OCI-LY7 (cell line): ENCODE measurements at regions not wholly inside any gene's neighbourhood (a gene's known extent, or its start where the extent isn't known, plus 50 kb on each side); places are given as distances from the start of the nearest gene placed in this dataset.
A peak's percentile ranks its signal among the peaks of the same experiment; 100 is the strongest.
"Not testable (repeated sequence)": the region's sequence is repeated elsewhere in the genome, so short reads cannot be mapped to it uniquely, and the experiment has no call there.

ENCODE experiments used
- BruUV-seq: library from RNA; stranded (reverse); fragments of 400-500 nt; replicated peaks from 2 replicates; lab custom pipeline; 2021; lab: Mats Ljungman, UMichigan
- CTCF ChIA-PET: fragments of 300-600 bp; sonication (Branson Sonifier 250); formaldehyde crosslinking; loops from one replicate; lab custom pipeline; 2022; ENCODE audit warnings: antibody characterized with exemption; ENCODE audit not compliant: unreplicated experiment; lab: Charles Lee
- POLR2A ChIA-PET: fragments of 300-600 bp; sonication (Branson Sonifier 250); formaldehyde crosslinking; loops from one replicate; lab custom pipeline; 2022; ENCODE audit warnings: antibody characterized with exemption; lab: Charles Lee
- DNase-seq: peaks from one replicate; pipeline ENCODE4 v3.0.0-alpha.2; 2015; ENCODE audit warnings: low spot score
- H2AFZ ChIP-seq: fragments of 200-600 bp; sonication (generic), shearing (Covaris generic); 2 replicates; pipeline ENCODE4 v1.6.1; 2014; ENCODE audit warnings: mild to moderate bottlenecking, antibody characterized with exemption, low read length, moderate library complexity
- H3K27ac ChIP-seq: fragments of 200-600 bp; sonication (generic); 2 replicates; pipeline ENCODE4 v1.5.1; 2014; ENCODE audit warnings: mixed run types, low read depth, mild to moderate bottlenecking, moderate library complexity, low read length, inconsistent platforms; ENCODE audit not compliant: poor library complexity, severe bottlenecking
- H3K36me3 ChIP-seq: fragments of 200-600 bp; sonication (generic); 2 replicates; pipeline ENCODE4 v1.6.1; 2014; ENCODE audit warnings: mild to moderate bottlenecking, antibody characterized with exemption, low read length, moderate library complexity, mixed read lengths; ENCODE audit not compliant: insufficient read depth
- H3K4me1 ChIP-seq: fragments of 200-600 bp; sonication (generic); 2 replicates; pipeline ENCODE4 v1.5.1; 2014; ENCODE audit warnings: mild to moderate bottlenecking, low read length; ENCODE audit not compliant: insufficient read depth, poor library complexity, severe bottlenecking
- H3K4me2 ChIP-seq: fragments of 200-600 bp; sonication (generic); 2 replicates; pipeline ENCODE4 v1.6.1; 2014; ENCODE audit warnings: mild to moderate bottlenecking, low read length
- H3K4me3 ChIP-seq: fragments of 200-600 bp; sonication (generic); 2 replicates; pipeline ENCODE4 v1.5.1; 2014; ENCODE audit warnings: mild to moderate bottlenecking, low read depth, low read length; ENCODE audit not compliant: poor library complexity, severe bottlenecking
- H3K79me2 ChIP-seq: fragments of 200-600 bp; sonication (generic); 2 replicates; pipeline ENCODE4 v1.6.1; 2016; ENCODE audit warnings: low read depth, mild to moderate bottlenecking, low read length, moderate library complexity, mixed read lengths; ENCODE audit not compliant: insufficient read depth
- H3K9me2 ChIP-seq: fragments of 200-600 bp; sonication (generic); 2 replicates; pipeline ENCODE4 v1.6.1; 2016; ENCODE audit warnings: mild to moderate bottlenecking, low read length, mixed read lengths; ENCODE audit not compliant: insufficient read depth
- H3K9me3 ChIP-seq: fragments of 200-600 bp; sonication (generic); 2 replicates; pipeline ENCODE4 v1.6.1; 2014; ENCODE audit warnings: mild to moderate bottlenecking, mixed run types, low read length, mixed read lengths
- H4K20me1 ChIP-seq: fragments of 200-600 bp; sonication (generic); 2 replicates; pipeline ENCODE4 v1.6.1; 2014; ENCODE audit warnings: mild to moderate bottlenecking, antibody characterized with exemption, low read length, moderate library complexity, mixed read lengths; ENCODE audit not compliant: insufficient read depth
- CTCF ChIP-seq: fragments of 200-600 bp; sonication (generic); conservative IDR thresholded peaks from 2 replicates; pipeline ENCODE4 v1.5.1; 2014; ENCODE audit warnings: mild to moderate bottlenecking, antibody characterized with exemption, low read length, moderate library complexity, mixed read lengths
- EZH2phosphoT487 ChIP-seq: fragments of 200-600 bp; sonication (generic); IDR thresholded peaks from 2 replicates; pipeline ENCODE4 v1.6.1; 2018; ENCODE audit warnings: low read depth, borderline replicate concordance, mild to moderate bottlenecking, mixed run types, antibody characterized with exemption, low read length, moderate library complexity, mixed read lengths
- intact Hi-C: fragments of 100-400 bp; cut with micrococcal nuclease; formaldehyde crosslinking; loops from one replicate; pipeline ENCODE4 v1.10.0; 2022; ENCODE audit not compliant: unreplicated experiment

- H3K4me1 ChIP-seq = no peaks in the 10 kb centered on the region
- no peak for TF ChIP-seq EZH2phosphoT487
- TF ChIP-seq CTCF = no peak
Observed at GRCh38 chrY:10627116-10627515, 1099.4 kb downstream of the TSPY10 start.

GRCh38 chrY:10648813-10649212 lies 1121.1 kb downstream of the TSPY10 start:
- H3K9me2 ChIP-seq, POLR2A ChIA-PET, H3K79me2 ChIP-seq, BruUV-seq, H2AFZ ChIP-seq, H3K4me2 ChIP-seq, H3K9me3 ChIP-seq, CTCF ChIA-PET, H3K4me1 ChIP-seq, H4K20me1 ChIP-seq, H3K36me3 ChIP-seq, H3K4me3 ChIP-seq, intact Hi-C loops, DNase-seq, H3K27ac ChIP-seq: not testable (repeated sequence)

More at GRCh38 chrY:10627116-10627515, 1099.4 kb downstream of the TSPY10 start:
- ChIA-PET CTCF (no interaction called here), POLR2A (no interaction called here)
- Histone ChIP-seq H3K27ac (no peak overlapping the region), H3K9me3 (no peaks in the 10 kb centered on the region), H3K36me3 (no peaks in the 10 kb centered on the region), H3K4me3 (no peak overlapping the region), H4K20me1 (no peaks in the 10 kb centered on the region), H3K79me2 (no peaks in the 10 kb centered on the region), H3K4me2 (no peak overlapping the region), H3K9me2 (no peaks in the 10 kb centered on the region), H2AFZ (no peak overlapping the region)
- intact Hi-C loops = no loop called here
- BruUV-seq = no TSS peak
- peak; percentile 45 for DNase-seq

- H3K36me3 ChIP-seq, H3K4me1 ChIP-seq, DNase-seq, H4K20me1 ChIP-seq, CTCF ChIA-PET, BruUV-seq, H3K79me2 ChIP-seq, H3K9me2 ChIP-seq, H2AFZ ChIP-seq, H3K4me2 ChIP-seq, intact Hi-C loops, POLR2A ChIA-PET, H3K27ac ChIP-seq, H3K4me3 ChIP-seq, H3K9me3 ChIP-seq: not testable (repeated sequence)
Observed at GRCh38 chrY:10657120-10657519, 1129.4 kb downstream of the TSPY10 start.

- Histone ChIP-seq H3K36me3 (no peaks in the 10 kb centered on the region), H3K4me1 (no peaks in the 10 kb centered on the region), H3K4me3 (no peak overlapping the region), H3K4me2 (no peak overlapping the region), H4K20me1 (no peaks in the 10 kb centered on the region), H2AFZ (no peak overlapping the region), H3K9me2 (no peaks in the 10 kb centered on the region), H3K27ac (no peak overlapping the region), H3K79me2 (no peaks in the 10 kb centered on the region), H3K9me3 (peaks cover 12% of the 10 kb centered on the region; the same call in 1 of the 2 replicates)
- no TSS peak for BruUV-seq
- ChIA-PET POLR2A (no interaction called here), CTCF (no interaction called here)
- no peak for TF ChIP-seq EZH2phosphoT487
- TF ChIP-seq CTCF = no peak
- DNase-seq = no peak
- intact Hi-C loops = no loop called here
Observed at GRCh38 chrY:10666785-10667184, 1139.1 kb downstream of the TSPY10 start.
